SK-N-MC (cell line): ENCODE measurements at regions not wholly inside any gene's neighbourhood (a gene's known extent, or its start where the extent isn't known, plus 50 kb on each side); places are given as distances from the start of the nearest gene placed in this dataset.

Experiments used
- DNase-seq: peaks from one replicate; pipeline ENCODE4 v3.0.0-alpha.2; 2011; ENCODE audit warnings: low read depth, low spot score
- H3K27ac ChIP-seq: fragments of 200-600 bp; sonication (generic); 2 replicates; pipeline ENCODE4 v1.5.1; 2016; ENCODE audit warnings: mixed run types
- H3K36me3 ChIP-seq: fragments of 200-600 bp; sonication (generic); 2 replicates; pipeline ENCODE4 v1.6.1; 2017; ENCODE audit warnings: antibody characterized with exemption, low read length, mixed read lengths; ENCODE audit not compliant: insufficient read depth
- H3K4me3 ChIP-seq: fragments of 200-600 bp; sonication (generic); 2 replicates; pipeline ENCODE4 v1.5.1; 2016
- H3K9ac ChIP-seq: fragments of 200-600 bp; sonication (generic); 2 replicates; pipeline ENCODE4 v1.8.0; 2017; ENCODE audit warnings: mixed run types, mixed read lengths; ENCODE audit not compliant: insufficient read length
- H3K9me3 ChIP-seq: fragments of 200-600 bp; sonication (generic); 2 replicates; pipeline ENCODE4 v1.6.1; 2017; ENCODE audit warnings: low read depth, mild to moderate bottlenecking, antibody characterized with exemption, low read length, moderate library complexity, mixed read lengths
- EZH2 ChIP-seq: fragments of 200-600 bp; sonication (generic); IDR thresholded peaks from one replicate; pipeline ENCODE4 v1.6.1; 2017; ENCODE audit warnings: antibody characterized with exemption
- FOXP2 ChIP-seq: optimal IDR thresholded peaks from 2 replicates; pipeline ENCODE3; 2011; ENCODE audit warnings: mild to moderate bottlenecking, moderate library complexity; ENCODE audit not compliant: insufficient read depth; ENCODE audit errors: extremely low read length, control extremely low read depth
- POLR2AphosphoS5 ChIP-seq: IDR thresholded peaks from 2 replicates; pipeline ENCODE4 v1.6.1; 2012; ENCODE audit warnings: mild to moderate bottlenecking, low read depth, low read length, borderline replicate concordance

DNA sequence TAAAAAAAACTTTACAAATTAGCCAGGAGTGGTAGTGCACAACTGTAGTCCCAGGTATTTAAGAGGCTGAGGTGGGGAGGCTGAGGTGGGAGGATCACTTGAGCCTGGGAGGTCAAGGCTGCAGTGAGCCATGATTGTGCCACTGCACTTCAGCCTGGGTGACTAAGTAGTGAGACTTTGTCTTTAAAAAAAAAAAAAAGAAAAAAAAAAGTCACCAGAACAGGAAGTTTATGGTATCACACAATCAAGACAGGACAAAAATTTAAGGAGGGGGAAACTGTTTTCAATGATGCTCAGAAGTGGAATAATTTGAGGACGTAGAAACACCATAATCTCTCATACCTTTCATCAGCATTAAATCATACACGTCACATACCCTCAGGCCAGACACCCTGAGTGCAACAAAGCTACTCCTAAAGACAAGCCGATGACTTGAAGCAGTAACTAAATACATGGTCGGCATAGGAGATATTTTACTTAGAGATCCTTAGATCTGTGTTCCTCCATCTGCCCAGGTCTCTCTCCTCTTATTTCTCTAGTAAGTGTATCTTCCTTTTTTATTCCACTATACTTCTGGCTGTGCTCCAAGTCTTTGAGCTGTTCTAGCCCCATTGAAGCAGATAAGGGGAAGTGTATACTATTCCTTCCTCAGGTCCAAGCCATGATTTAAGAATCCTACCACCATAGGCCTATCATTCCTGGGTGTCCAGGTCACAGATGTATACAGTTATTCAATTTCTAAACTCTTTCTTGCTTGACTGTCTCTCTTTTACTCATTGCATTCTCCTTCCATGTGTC lies 91.3 kb upstream of the APC start:
- Histone ChIP-seq H3K36me3 (no peaks in the 10 kb centered on the region), H3K9ac (no peak overlapping the region), H3K27ac (no peak overlapping the region), H3K4me3 (no peak overlapping the region), H3K9me3 (no peaks in the 10 kb centered on the region)
- DNase-seq, result no peak
- TF ChIP-seq EZH2, result no peak
- no peak for TF ChIP-seq FOXP2
- TF ChIP-seq POLR2AphosphoS5, result no peak

GRCh38 chr5:112647428-112647827 lies 90.3 kb upstream of the APC start:
- Histone ChIP-seq H3K9me3 (no peaks in the 10 kb centered on the region), H3K9ac (no peak overlapping the region), H3K4me3 (no peak overlapping the region), H3K36me3 (no peaks in the 10 kb centered on the region), H3K27ac (no peak overlapping the region)
- DNase-seq, result no peak
- TF ChIP-seq FOXP2 (no peak), POLR2AphosphoS5 (no peak), EZH2 (no peak)

- DNase-seq, result no peak
- no peak for TF ChIP-seq EZH2
- no peak for TF ChIP-seq POLR2AphosphoS5
- TF ChIP-seq FOXP2, result no peak
- H3K9ac ChIP-seq, result no peak overlapping the region
Observed at GRCh38 chr5:112648264-112648663, 89.4 kb upstream of the APC start.

DNA sequence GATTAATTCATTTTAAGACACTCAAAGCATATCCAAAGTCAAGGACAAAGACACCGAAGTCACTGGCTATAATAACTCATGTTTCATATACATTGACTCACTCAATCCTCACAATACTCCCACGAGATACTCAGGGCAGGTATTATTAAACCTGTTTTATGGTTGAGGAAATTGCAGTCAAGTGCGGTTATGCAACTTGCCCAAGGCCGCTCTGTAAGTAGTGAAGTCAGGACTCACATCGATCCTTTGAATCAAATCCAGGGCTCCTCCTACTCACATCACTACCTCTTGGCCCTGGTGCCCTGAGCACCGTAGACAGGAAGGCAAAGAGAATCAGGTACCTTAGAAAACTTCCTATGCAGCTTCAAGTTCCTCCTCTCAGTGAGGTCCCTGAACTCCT lies 87.8 kb upstream of the APC start:
- Histone ChIP-seq H3K36me3 (no peaks in the 10 kb centered on the region), H3K27ac (no peak overlapping the region), H3K4me3 (no peak overlapping the region), H3K9ac (no peak overlapping the region), H3K9me3 (no peaks in the 10 kb centered on the region)
- TF ChIP-seq FOXP2 (no peak), EZH2 (no peak), POLR2AphosphoS5 (no peak)
- DNase-seq, result no peak

More at GRCh38 chr5:112648264-112648663, 89.4 kb upstream of the APC start:
- H3K27ac ChIP-seq, result no peak overlapping the region
- no peak overlapping the region for H3K4me3 ChIP-seq
- no peaks in the 10 kb centered on the region for H3K9me3 ChIP-seq
- H3K36me3 ChIP-seq, result no peaks in the 10 kb centered on the region

- no peak for DNase-seq
- H3K27ac ChIP-seq, result no peak overlapping the region
- no peak overlapping the region for H3K9ac ChIP-seq
- H3K4me3 ChIP-seq, result no peak overlapping the region
- no peaks in the 10 kb centered on the region for H3K36me3 ChIP-seq
- H3K9me3 ChIP-seq, result no peaks in the 10 kb centered on the region
- TF ChIP-seq FOXP2 (no peak), POLR2AphosphoS5 (no peak), EZH2 (no peak)
Observed at GRCh38 chr5:112653638-112654205, 84.0 kb upstream of the APC start.

DNA sequence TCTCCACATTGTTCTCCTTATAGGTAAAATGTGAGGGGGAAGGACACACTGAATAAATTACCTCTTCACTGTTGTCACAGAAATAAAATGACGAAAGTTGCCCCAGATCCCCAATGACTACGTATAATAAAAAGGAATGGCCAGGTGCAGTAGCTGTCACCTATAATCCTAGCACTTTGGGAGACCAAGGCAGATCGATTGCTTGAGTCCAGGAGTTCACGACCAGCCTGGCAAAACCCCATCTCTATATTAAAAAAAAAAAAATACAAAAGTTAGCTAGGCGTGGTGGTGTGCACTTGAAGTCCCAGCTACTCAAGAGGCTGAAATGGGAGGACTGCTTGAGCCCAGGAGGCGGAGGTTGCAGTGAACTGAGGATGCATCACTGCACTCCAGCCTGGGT lies 82.2 kb upstream of the APC start:
- no peak for TF ChIP-seq EZH2
- TF ChIP-seq POLR2AphosphoS5, result no peak
- no peak for TF ChIP-seq FOXP2
- H3K27ac ChIP-seq, result no peak overlapping the region
- no peaks in the 10 kb centered on the region for H3K36me3 ChIP-seq
- no peak for DNase-seq
- no peaks in the 10 kb centered on the region for H3K9me3 ChIP-seq
- H3K4me3 ChIP-seq, result no peak overlapping the region
- no peak overlapping the region for H3K9ac ChIP-seq

DNA sequence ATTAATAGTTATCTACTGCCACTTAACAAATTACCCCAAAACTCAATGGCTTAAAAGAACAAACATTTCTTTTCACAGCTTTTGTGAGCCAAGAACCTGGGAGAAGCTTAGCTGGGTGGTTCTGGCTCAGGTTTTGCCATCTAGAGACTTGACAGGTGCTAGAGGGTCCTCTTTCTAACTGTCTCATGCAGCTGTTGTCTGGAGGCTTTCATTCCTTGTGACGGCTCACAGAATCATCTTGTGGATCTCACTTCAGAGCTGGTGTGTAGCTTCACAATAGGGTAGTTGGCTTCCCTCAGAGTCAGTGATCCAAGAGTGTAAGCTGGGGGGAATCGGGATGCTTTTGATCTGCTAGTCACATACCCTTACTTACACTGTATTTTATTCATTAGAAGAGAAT lies 81.2 kb upstream of the APC start:
- no peak for DNase-seq
- no peak overlapping the region for H3K27ac ChIP-seq
- TF ChIP-seq FOXP2 (no peak), POLR2AphosphoS5 (no peak), EZH2 (no peak)
- H3K4me3 ChIP-seq, result no peak overlapping the region
- no peaks in the 10 kb centered on the region for H3K9me3 ChIP-seq
- H3K9ac ChIP-seq, result no peak overlapping the region
- H3K36me3 ChIP-seq, result no peaks in the 10 kb centered on the region

DNA sequence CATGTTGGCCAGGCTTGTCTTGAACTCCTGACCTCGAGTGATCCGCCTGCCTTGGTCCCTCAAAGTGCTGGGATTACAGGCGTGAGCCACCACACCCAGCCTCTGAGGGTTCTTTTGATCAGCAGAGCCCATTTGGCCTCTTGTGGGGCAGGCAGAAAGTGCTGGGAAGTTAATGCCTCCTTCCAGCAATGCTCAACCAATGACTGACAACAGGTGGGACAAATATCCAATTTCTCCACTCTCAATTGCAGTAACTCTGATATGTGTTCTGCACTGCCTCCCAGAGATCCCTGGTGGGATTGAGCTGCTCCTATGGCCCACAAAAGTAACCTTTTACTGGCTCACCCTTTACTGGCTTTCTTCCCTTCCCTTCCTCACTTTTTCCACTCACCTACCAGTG lies 79.9 kb upstream of the APC start:
- Histone ChIP-seq H3K4me3 (no peak overlapping the region), H3K36me3 (no peaks in the 10 kb centered on the region), H3K9ac (no peak overlapping the region), H3K9me3 (no peaks in the 10 kb centered on the region), H3K27ac (no peak overlapping the region)
- no peak for TF ChIP-seq FOXP2
- no peak for TF ChIP-seq EZH2
- no peak for TF ChIP-seq POLR2AphosphoS5
- DNase-seq, result no peak
